ENCODE measurements at regions not wholly inside any gene's neighbourhood (a gene's known extent, or its start where the extent isn't known, plus 50 kb on each side); places are given as distances from the start of the nearest gene placed in this dataset.

DNA sequence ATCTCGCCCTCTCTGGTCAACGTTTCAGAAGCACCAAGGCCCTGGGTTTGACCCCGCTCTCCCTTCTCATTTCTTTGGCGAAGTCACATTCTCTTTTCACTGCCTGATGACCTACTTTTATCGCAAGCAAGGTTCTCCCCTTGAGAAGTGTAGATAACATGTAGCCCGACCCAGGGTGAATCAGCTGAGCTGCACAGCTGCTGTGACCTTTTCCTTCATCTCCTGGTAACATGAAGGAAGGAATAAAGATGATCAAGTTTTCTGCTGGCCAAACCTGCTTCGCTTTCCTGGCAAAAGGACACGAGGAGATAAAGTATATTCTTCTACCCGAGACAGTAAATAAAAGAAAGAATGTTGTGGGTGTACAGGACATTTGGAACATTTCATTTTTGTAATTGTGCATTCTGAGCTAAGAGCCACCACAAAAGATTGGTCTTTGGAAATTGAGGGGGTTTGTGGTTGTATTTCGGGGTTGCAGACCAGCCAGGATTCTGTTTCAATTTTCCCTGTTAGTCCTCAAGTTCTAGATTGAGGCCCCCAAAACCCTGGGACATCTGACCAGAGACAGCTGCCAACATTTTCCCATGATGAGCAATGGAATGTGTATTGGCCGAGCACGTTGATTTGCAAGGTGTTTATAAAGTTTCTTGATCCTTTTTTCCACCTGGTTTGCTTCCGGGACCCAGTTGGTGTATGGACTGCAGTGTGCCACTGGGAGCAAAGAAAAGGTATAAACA, 155.1 kb upstream of the ZNF462 start:
- no peak for ATAC-seq (replicated peaks in 1 of 4)
- Mint-ChIP-seq H3K36me3 (no peaks in the 10 kb centered on the region), H3K4me3 (no peak overlapping the region), H3K27me3 (no peaks in the 10 kb centered on the region), H3K27ac (no peak overlapping the region), H3K9me3 (peaks cover 5 to 21% (median 12%) of the 10 kb centered on the region in 3 donors), H3K4me1 (no peaks in the 10 kb centered on the region)
- ChIA-PET POLR2A (no interaction called here), CTCF (interaction anchor here in 1 of 2 donors (0.6 kb wide), 1 partner anchor 9 kb away, joined by 3 read pairs; no protein-coding TSS in a partner anchor)
- Histone ChIP-seq H3K27me3 (replicated peaks in 1 of 2; ENCODE audit: control insufficient read depth in 2 of 2, extremely low read depth in 1 of 2, insufficient read depth in 2 of 2, low read length in 1 of 2) (no peaks in the 10 kb centered on the region), H3K27ac (ENCODE audit: low read length) (no peak overlapping the region), H3K36me3 (ENCODE audit: control insufficient read depth in 2 of 2, extremely low read depth in 1 of 2, insufficient read depth in 1 of 2, low read length in 1 of 2) (no peaks in the 10 kb centered on the region), H3K4me3 (ENCODE audit: control insufficient read depth in 1 of 2, extremely low read depth in 1 of 2, low read length in 1 of 2) (no peak overlapping the region), H3K4me1 (ENCODE audit: control insufficient read depth in 1 of 2, extremely low read depth in 1 of 2, insufficient read depth in 2 of 2, low read length in 2 of 2) (no peaks in the 10 kb centered on the region), H3K9me3 (no peaks in the 10 kb centered on the region)
- DNase-seq: no peak
- 80% methylated on average over 11 of the region's 13 CpGs for WGBS (ENCODE audit: insufficient coverage)

DNA sequence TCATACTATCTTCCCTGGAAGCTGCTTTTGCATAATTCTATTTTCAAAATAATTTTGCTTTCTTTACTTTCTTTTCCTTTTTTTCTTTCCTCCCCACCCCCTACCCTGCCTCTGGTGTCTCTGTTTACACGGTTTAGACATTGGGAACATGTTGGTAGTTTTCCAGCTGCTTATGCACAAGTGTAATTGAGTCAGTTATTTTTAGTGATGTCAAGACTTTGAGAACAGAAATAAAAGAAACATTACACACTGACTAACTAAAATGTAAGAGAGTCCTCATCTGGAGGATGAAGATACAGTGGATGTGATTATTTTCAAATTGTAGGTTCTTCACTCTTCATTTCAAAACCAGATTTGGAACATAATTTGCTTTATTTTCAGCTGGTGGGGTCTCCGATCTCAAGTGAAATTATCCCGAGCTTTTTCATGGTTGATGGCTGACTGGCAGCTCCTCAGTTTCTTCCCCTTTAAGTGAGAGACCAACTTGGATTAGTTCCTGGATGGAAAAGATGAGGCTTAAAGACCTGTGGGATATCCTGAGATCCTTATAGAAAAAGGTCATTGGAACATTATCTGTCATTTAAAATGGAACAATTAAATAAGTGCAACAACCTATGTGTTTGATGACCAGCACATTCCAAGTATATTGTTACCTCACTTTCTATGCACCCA, 154.4 kb upstream of the ZNF462 start:
- DNase-seq (no peak), ATAC-seq (replicated peaks in 1 of 4) (no peak)
- WGBS (ENCODE audit: insufficient coverage): no CpG with 5 or more reads among the region's 3 CpGs
- no peaks in the 10 kb centered on the region for H3K4me1 Mint-ChIP-seq
- ChIA-PET CTCF (no interaction called here), POLR2A (no interaction called here)
- no peaks in the 10 kb centered on the region for H3K4me1 ChIP-seq (ENCODE audit: control insufficient read depth in 1 of 2, extremely low read depth in 1 of 2, insufficient read depth in 2 of 2, low read length in 2 of 2)
- H3K27ac Mint-ChIP-seq: no peak overlapping the region
- peaks cover 5 to 20% (median 11%) of the 10 kb centered on the region in 3 donors for H3K9me3 Mint-ChIP-seq
- no peaks in the 10 kb centered on the region for H3K36me3 Mint-ChIP-seq
- no peak overlapping the region for H3K4me3 ChIP-seq (ENCODE audit: control insufficient read depth in 1 of 2, extremely low read depth in 1 of 2, low read length in 1 of 2)
- H3K27me3 Mint-ChIP-seq: no peaks in the 10 kb centered on the region
- H3K36me3 ChIP-seq (ENCODE audit: control insufficient read depth in 2 of 2, extremely low read depth in 1 of 2, insufficient read depth in 1 of 2, low read length in 1 of 2): no peaks in the 10 kb centered on the region
- H3K27ac ChIP-seq (ENCODE audit: low read length): no peak overlapping the region
- no peaks in the 10 kb centered on the region for H3K9me3 ChIP-seq
- H3K4me3 Mint-ChIP-seq: no peak overlapping the region
- H3K27me3 ChIP-seq (replicated peaks in 1 of 2; ENCODE audit: control insufficient read depth in 2 of 2, extremely low read depth in 1 of 2, insufficient read depth in 2 of 2, low read length in 1 of 2): no peaks in the 10 kb centered on the region

GRCh38 chr9:106712279-106712678, 150.7 kb upstream of the ZNF462 start:
- Histone ChIP-seq H3K36me3 (ENCODE audit: control insufficient read depth in 2 of 2, extremely low read depth in 1 of 2, insufficient read depth in 1 of 2, low read length in 1 of 2) (no peaks in the 10 kb centered on the region), H3K4me1 (ENCODE audit: control insufficient read depth in 1 of 2, extremely low read depth in 1 of 2, insufficient read depth in 2 of 2, low read length in 2 of 2) (no peaks in the 10 kb centered on the region), H3K4me3 (ENCODE audit: control insufficient read depth in 1 of 2, extremely low read depth in 1 of 2, low read length in 1 of 2) (no peak overlapping the region), H3K27me3 (replicated peaks in 1 of 2; ENCODE audit: control insufficient read depth in 2 of 2, extremely low read depth in 1 of 2, insufficient read depth in 2 of 2, low read length in 1 of 2) (no peaks in the 10 kb centered on the region), H3K27ac (ENCODE audit: low read length) (no peak overlapping the region), H3K9me3 (no peaks in the 10 kb centered on the region)
- CTCF ChIA-PET: no interaction called here
- H3K4me1 Mint-ChIP-seq: no peaks in the 10 kb centered on the region
- no peak overlapping the region for H3K4me3 Mint-ChIP-seq
- DNase-seq: no peak
- no peaks in the 10 kb centered on the region for H3K27me3 Mint-ChIP-seq
- 94% methylated on average over 2 of the region's 4 CpGs for WGBS (ENCODE audit: insufficient coverage)
- POLR2A ChIA-PET: no interaction called here
- H3K9me3 Mint-ChIP-seq: peaks cover 0 to 3% (median 0%) of the 10 kb centered on the region in 3 donors
- H3K36me3 Mint-ChIP-seq: no peaks in the 10 kb centered on the region
- no peak overlapping the region for H3K27ac Mint-ChIP-seq
- ATAC-seq (replicated peaks in 1 of 4): no peak

GRCh38 chr9:106713206-106713605, 149.8 kb upstream of the ZNF462 start:
- Histone ChIP-seq H3K36me3 (ENCODE audit: control insufficient read depth in 2 of 2, extremely low read depth in 1 of 2, insufficient read depth in 1 of 2, low read length in 1 of 2) (no peaks in the 10 kb centered on the region), H3K9me3 (no peaks in the 10 kb centered on the region), H3K4me3 (ENCODE audit: control insufficient read depth in 1 of 2, extremely low read depth in 1 of 2, low read length in 1 of 2) (no peak overlapping the region), H3K27ac (ENCODE audit: low read length) (no peak overlapping the region), H3K4me1 (ENCODE audit: control insufficient read depth in 1 of 2, extremely low read depth in 1 of 2, insufficient read depth in 2 of 2, low read length in 2 of 2) (no peaks in the 10 kb centered on the region), H3K27me3 (replicated peaks in 1 of 2; ENCODE audit: control insufficient read depth in 2 of 2, extremely low read depth in 1 of 2, insufficient read depth in 2 of 2, low read length in 1 of 2) (no peaks in the 10 kb centered on the region)
- no peak overlapping the region for H3K4me3 Mint-ChIP-seq
- 100% methylated on average over 1 of the region's 3 CpGs for WGBS (ENCODE audit: insufficient coverage)
- no peaks in the 10 kb centered on the region for H3K27me3 Mint-ChIP-seq
- CTCF ChIA-PET: no interaction called here
- H3K27ac Mint-ChIP-seq: no peak overlapping the region
- no peaks in the 10 kb centered on the region for H3K36me3 Mint-ChIP-seq
- POLR2A ChIA-PET: no interaction called here
- H3K4me1 Mint-ChIP-seq: no peaks in the 10 kb centered on the region
- no peak for ATAC-seq (replicated peaks in 1 of 4)
- peaks cover 0 to 3% (median 0%) of the 10 kb centered on the region in 3 donors for H3K9me3 Mint-ChIP-seq
- DNase-seq: no peak

DNA sequence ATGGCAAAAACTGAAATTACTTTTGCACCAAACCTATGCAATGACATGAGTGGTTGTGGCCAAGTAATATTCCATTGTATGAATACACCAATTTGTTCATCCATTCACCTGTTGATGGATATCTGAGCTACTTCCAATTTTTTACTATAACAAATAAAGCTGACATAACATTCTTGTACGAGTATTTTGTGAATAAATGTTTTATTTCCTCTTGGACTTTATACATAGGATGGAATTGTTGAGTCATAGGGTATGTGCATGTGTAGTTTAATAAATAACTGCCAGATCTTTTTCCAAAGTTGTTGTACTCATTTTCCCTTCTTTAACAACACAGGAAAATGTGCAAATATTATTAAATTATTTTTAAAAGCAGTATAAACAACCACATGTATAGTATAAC, 146.1 kb upstream of the ZNF462 start:
- no peaks in the 10 kb centered on the region for H3K27me3 Mint-ChIP-seq
- no CpG with 5 or more reads among the region's 1 CpG for WGBS (ENCODE audit: insufficient coverage)
- H3K4me3 Mint-ChIP-seq: no peak overlapping the region
- no peak overlapping the region for H3K27ac Mint-ChIP-seq
- ATAC-seq (replicated peaks in 1 of 4): no peak
- no peaks in the 10 kb centered on the region for H3K27me3 ChIP-seq (replicated peaks in 1 of 2; ENCODE audit: control insufficient read depth in 2 of 2, extremely low read depth in 1 of 2, insufficient read depth in 2 of 2, low read length in 1 of 2)
- no peaks in the 10 kb centered on the region for H3K4me1 ChIP-seq (ENCODE audit: control insufficient read depth in 1 of 2, extremely low read depth in 1 of 2, insufficient read depth in 2 of 2, low read length in 2 of 2)
- ChIA-PET CTCF (no interaction called here), POLR2A (no interaction called here)
- DNase-seq: no peak
- H3K36me3 Mint-ChIP-seq: no peaks in the 10 kb centered on the region
- no peaks in the 10 kb centered on the region for H3K9me3 ChIP-seq
- H3K4me1 Mint-ChIP-seq: no peaks in the 10 kb centered on the region
- no peak overlapping the region for H3K27ac ChIP-seq (ENCODE audit: low read length)
- no peaks in the 10 kb centered on the region for H3K36me3 ChIP-seq (ENCODE audit: control insufficient read depth in 2 of 2, extremely low read depth in 1 of 2, insufficient read depth in 1 of 2, low read length in 1 of 2)
- H3K9me3 Mint-ChIP-seq: peaks cover 0 to 5% (median under 1%) of the 10 kb centered on the region in 3 donors
- no peak overlapping the region for H3K4me3 ChIP-seq (ENCODE audit: control insufficient read depth in 1 of 2, extremely low read depth in 1 of 2, low read length in 1 of 2)

GRCh38 chr9:106717686-106718085, 145.3 kb upstream of the ZNF462 start:
- Mint-ChIP-seq H3K36me3 (no peaks in the 10 kb centered on the region), H3K9me3 (peaks cover 0 to 5% (median 3%) of the 10 kb centered on the region in 3 donors), H3K4me1 (no peaks in the 10 kb centered on the region), H3K27me3 (no peaks in the 10 kb centered on the region), H3K4me3 (no peak overlapping the region), H3K27ac (no peak overlapping the region)
- Histone ChIP-seq H3K4me3 (ENCODE audit: control insufficient read depth in 1 of 2, extremely low read depth in 1 of 2, low read length in 1 of 2) (no peak overlapping the region), H3K9me3 (no peaks in the 10 kb centered on the region), H3K27ac (ENCODE audit: low read length) (no peak overlapping the region), H3K36me3 (ENCODE audit: control insufficient read depth in 2 of 2, extremely low read depth in 1 of 2, insufficient read depth in 1 of 2, low read length in 1 of 2) (no peaks in the 10 kb centered on the region), H3K4me1 (ENCODE audit: control insufficient read depth in 1 of 2, extremely low read depth in 1 of 2, insufficient read depth in 2 of 2, low read length in 2 of 2) (no peaks in the 10 kb centered on the region), H3K27me3 (replicated peaks in 1 of 2; ENCODE audit: control insufficient read depth in 2 of 2, extremely low read depth in 1 of 2, insufficient read depth in 2 of 2, low read length in 1 of 2) (no peaks in the 10 kb centered on the region)
- ChIA-PET POLR2A (no interaction called here), CTCF (no interaction called here)
- ATAC-seq (replicated peaks in 1 of 4): no peak
- WGBS (ENCODE audit: insufficient coverage): no CpG with 5 or more reads among the region's 2 CpGs
- DNase-seq: no peak

Data from T-cell (primary cell).